ENCODE measurements at regions not wholly inside any gene's neighbourhood (a gene's known extent, or its start where the extent isn't known, plus 50 kb on each side); places are given as distances from the start of the nearest gene placed in this dataset.

- Mint-ChIP-seq H3K27me3 (ENCODE audit: low read depth) (no peaks in the 10 kb centered on the region; the same call in 1 of the 2 replicates), H3K4me1 (no peaks in the 10 kb centered on the region), H3K4me3 (no peak overlapping the region), H3K27ac (no peak overlapping the region), H3K36me3 (ENCODE audit: insufficient read depth in 1 of 3, low read depth in 3 of 3) (peaks cover 0 to 21% (median 3%) of the 10 kb centered on the region in 3 experiments; a peak in 5 of 7 replicates), H3K9me3 (peaks cover 77 to 82% of the 10 kb centered on the region in 2 experiments)
- Histone ChIP-seq H2AFZ (ENCODE audit: low read length) (no peak overlapping the region), H3K79me1 (ENCODE audit: insufficient read depth, low read depth, low read length, poor library complexity, severe bottlenecking) (no peaks in the 10 kb centered on the region), H3K23me2 (ENCODE audit: insufficient read length, low read depth, low read length, poor library complexity, severe bottlenecking) (no peaks in the 10 kb centered on the region), H3T11ph (ENCODE audit: low read length) (no peak overlapping the region), H3K4ac (ENCODE audit: low read depth, low read length) (no peak overlapping the region), H2BK12ac (ENCODE audit: insufficient read length, low read depth, low read length) (no peak overlapping the region), H3K4me2 (ENCODE audit: insufficient read depth, insufficient read length, low read length) (no peak overlapping the region), H2BK5ac (ENCODE audit: insufficient read length, low read length) (no peak overlapping the region), H3K23ac (ENCODE audit: insufficient read length, low read depth, low read length) (no peak overlapping the region), H3K56ac (ENCODE audit: insufficient read length, low read depth, low read length) (no peak overlapping the region), H3K4me1 (ENCODE audit: insufficient read depth, low read length) (no peaks in the 10 kb centered on the region), H3K27ac (ENCODE audit: insufficient read length, low read depth, low read length) (no peak overlapping the region), H4K5ac (ENCODE audit: insufficient read length, low read depth, low read length) (no peak overlapping the region), H4K20me1 (ENCODE audit: control insufficient read depth, insufficient read depth, insufficient read length) (no peaks in the 10 kb centered on the region), H3K9ac (ENCODE audit: extremely low read depth, insufficient read length, low read length) (no peak overlapping the region), H3K79me2 (ENCODE audit: insufficient read depth, low read length) (no peaks in the 10 kb centered on the region), H3K9me3 (ENCODE audit: control insufficient read depth, low read depth, low read length) (peaks cover 54% of the 10 kb centered on the region), H4K8ac (replicated peaks; ENCODE audit: insufficient read length, low read depth, low read length) (no peak overlapping the region), H2BK120ac (ENCODE audit: low read depth, low read length, poor library complexity, severe bottlenecking) (no peak overlapping the region), H3K18ac (ENCODE audit: insufficient read length, low read depth, low read length) (no peak overlapping the region), H2BK20ac (ENCODE audit: low read depth, low read length, poor library complexity, severe bottlenecking) (no peak overlapping the region), H3K14ac (ENCODE audit: insufficient read depth, low read length) (no peak overlapping the region), H3K27me3 (ENCODE audit: insufficient read depth, low read length) (no peaks in the 10 kb centered on the region), H2AK5ac (ENCODE audit: insufficient read length, low read length) (no peak overlapping the region), H4K91ac (ENCODE audit: insufficient read length, low read depth, low read length) (no peak overlapping the region), H2BK15ac (ENCODE audit: low read depth, low read length) (no peak overlapping the region)
- TF ChIP-seq CTCF (conservative IDR thresholded peaks at IDR 0.05), result no peak
- DNase-seq, result no peak
- no CpG with 5 or more reads among the region's 1 CpG for WGBS (ENCODE audit: extremely low coverage, insufficient read length, low lambda C conversion rate)
Measured at GRCh38 chr16:35480361-35480760, 2020.9 kb downstream of the TP53TG3F start.

Measured in H9 (cell line).